BLaER1 (cell line): ENCODE measurements at regions not wholly inside any gene's neighbourhood (a gene's known extent, or its start where the extent isn't known, plus 50 kb on each side); places are given as distances from the start of the nearest gene placed in this dataset.
A peak's percentile ranks its signal among the peaks of the same experiment; 100 is the strongest.

Experiments
- H3K27ac ChIP-seq: shearing (Covaris generic); formaldehyde crosslinking; 2 replicates; pipeline ENCODE4 v1.8.1; 2022
- H3K27me3 ChIP-seq: shearing (Covaris generic); formaldehyde crosslinking; 2 replicates; pipeline ENCODE4 v1.8.1; 2022
- H3K36me3 ChIP-seq: shearing (Covaris generic); formaldehyde crosslinking; 2 replicates; pipeline ENCODE4 v1.8.1; 2022
- H3K4me1 ChIP-seq: shearing (Covaris generic); formaldehyde crosslinking; 2 replicates; pipeline ENCODE4 v1.8.1; 2022
- H3K4me2 ChIP-seq: shearing (Covaris generic); formaldehyde crosslinking; 2 replicates; pipeline ENCODE4 v1.8.1; 2022
- H3K4me3 ChIP-seq: shearing (Covaris generic); formaldehyde crosslinking; 2 replicates; pipeline ENCODE4 v1.8.1; 2022
- H3K9ac ChIP-seq: shearing (Covaris generic); formaldehyde crosslinking; 2 replicates; pipeline ENCODE4 v1.8.1; 2022
- H3K9me3 ChIP-seq: shearing (Covaris generic); formaldehyde crosslinking; 2 replicates; pipeline ENCODE4 v1.8.1; 2022
- H4K20me1 ChIP-seq: shearing (Covaris generic); formaldehyde crosslinking; 2 replicates; pipeline ENCODE4 v1.8.1; 2022
- Cebpa-rat ChIP-seq: shearing (Covaris generic); IDR thresholded peaks from 2 replicates; pipeline ENCODE4 v1.8.1; 2022

GRCh38 chr6:140867336-140867735 is 1265.4 kb upstream of the GJE1 start:
- Histone ChIP-seq H3K36me3 (no peaks in the 10 kb centered on the region), H3K4me1 (peaks cover 11% of the 10 kb centered on the region), H3K9ac (no peak overlapping the region), H3K4me3 (no peak overlapping the region), H4K20me1 (no peaks in the 10 kb centered on the region), H3K9me3 (peaks cover 8% of the 10 kb centered on the region; the same call in 1 of the 2 replicates), H3K4me2 (peak overlapping the region; percentile 31; the same call in 1 of the 2 replicates), H3K27me3 (no peaks in the 10 kb centered on the region), H3K27ac (no peak overlapping the region)
- no peak for TF ChIP-seq Cebpa-rat

GRCh38 chr6:140858381-140858971 is 1274.2 kb upstream of the GJE1 start:
- no peak for TF ChIP-seq Cebpa-rat
- no peaks in the 10 kb centered on the region for H3K4me1 ChIP-seq
- H3K4me2 ChIP-seq = no peak overlapping the region
- no peaks in the 10 kb centered on the region for H3K27me3 ChIP-seq
- H3K27ac ChIP-seq = no peak overlapping the region
- no peaks in the 10 kb centered on the region for H3K36me3 ChIP-seq
- no peak overlapping the region for H3K4me3 ChIP-seq
- no peaks in the 10 kb centered on the region for H4K20me1 ChIP-seq
- H3K9ac ChIP-seq = no peak overlapping the region
- no peaks in the 10 kb centered on the region for H3K9me3 ChIP-seq

GRCh38 chr6:140857739-140858380 is 1274.9 kb upstream of the GJE1 start:
- Histone ChIP-seq H3K9ac (no peak overlapping the region), H3K9me3 (no peaks in the 10 kb centered on the region), H3K27ac (no peak overlapping the region), H3K27me3 (no peaks in the 10 kb centered on the region), H3K4me2 (no peak overlapping the region), H3K4me1 (no peaks in the 10 kb centered on the region), H3K4me3 (no peak overlapping the region), H3K36me3 (no peaks in the 10 kb centered on the region), H4K20me1 (no peaks in the 10 kb centered on the region)
- TF ChIP-seq Cebpa-rat = no peak

- no peak overlapping the region for H3K4me3 ChIP-seq
- no peak for TF ChIP-seq Cebpa-rat
- H3K4me2 ChIP-seq = no peak overlapping the region
- no peaks in the 10 kb centered on the region for H3K27me3 ChIP-seq
- H3K36me3 ChIP-seq = no peaks in the 10 kb centered on the region
- no peaks in the 10 kb centered on the region for H3K9me3 ChIP-seq
- H3K4me1 ChIP-seq = no peaks in the 10 kb centered on the region
- H3K9ac ChIP-seq = no peak overlapping the region
- no peaks in the 10 kb centered on the region for H4K20me1 ChIP-seq
- H3K27ac ChIP-seq = no peak overlapping the region
These were observed 1277.2 kb upstream of the GJE1 start for GRCh38 chr6:140855520-140855919.

- H3K4me1 ChIP-seq = no peaks in the 10 kb centered on the region
- no peak overlapping the region for H3K27ac ChIP-seq
- no peak overlapping the region for H3K4me2 ChIP-seq
- TF ChIP-seq Cebpa-rat = no peak
- no peak overlapping the region for H3K9ac ChIP-seq
- H3K9me3 ChIP-seq = no peaks in the 10 kb centered on the region
- no peaks in the 10 kb centered on the region for H4K20me1 ChIP-seq
- H3K27me3 ChIP-seq = no peaks in the 10 kb centered on the region
- H3K4me3 ChIP-seq = no peak overlapping the region
- no peaks in the 10 kb centered on the region for H3K36me3 ChIP-seq
These were observed 1278.4 kb upstream of the GJE1 start for GRCh38 chr6:140854318-140854717.

DNA sequence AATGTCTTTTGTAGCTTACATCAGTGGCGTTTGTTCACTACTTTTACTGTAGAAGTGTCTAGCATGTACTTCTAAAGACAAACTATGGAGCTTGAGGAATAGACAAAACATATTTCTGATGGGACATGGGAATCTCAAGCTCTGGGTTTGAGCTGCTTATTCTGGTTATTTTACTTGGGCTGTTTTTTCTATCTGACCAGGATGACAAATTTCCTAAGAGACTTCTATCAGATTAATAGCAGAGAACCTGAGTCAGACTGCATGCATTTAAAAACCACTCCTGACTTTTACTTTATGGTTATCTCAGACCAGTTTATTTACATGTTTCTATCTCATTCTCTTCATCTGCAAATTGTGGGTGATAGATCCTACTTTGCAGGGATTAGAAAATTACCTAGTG is 1282.3 kb upstream of the GJE1 start:
- H3K27ac ChIP-seq = no peak overlapping the region
- no peak overlapping the region for H3K4me3 ChIP-seq
- no peaks in the 10 kb centered on the region for H4K20me1 ChIP-seq
- H3K4me2 ChIP-seq = no peak overlapping the region
- H3K9me3 ChIP-seq = no peaks in the 10 kb centered on the region
- no peak for TF ChIP-seq Cebpa-rat
- H3K9ac ChIP-seq = no peak overlapping the region
- no peaks in the 10 kb centered on the region for H3K36me3 ChIP-seq
- H3K27me3 ChIP-seq = no peaks in the 10 kb centered on the region
- H3K4me1 ChIP-seq = no peaks in the 10 kb centered on the region

- H3K4me1 ChIP-seq = no peaks in the 10 kb centered on the region
- H3K4me3 ChIP-seq = no peak overlapping the region
- H3K27ac ChIP-seq = no peak overlapping the region
- no peaks in the 10 kb centered on the region for H4K20me1 ChIP-seq
- TF ChIP-seq Cebpa-rat = no peak
- no peaks in the 10 kb centered on the region for H3K27me3 ChIP-seq
- H3K36me3 ChIP-seq = no peaks in the 10 kb centered on the region
- H3K9ac ChIP-seq = no peak overlapping the region
- no peaks in the 10 kb centered on the region for H3K9me3 ChIP-seq
- no peak overlapping the region for H3K4me2 ChIP-seq
These were observed 1283.3 kb upstream of the GJE1 start for GRCh38 chr6:140849456-140849855.

DNA sequence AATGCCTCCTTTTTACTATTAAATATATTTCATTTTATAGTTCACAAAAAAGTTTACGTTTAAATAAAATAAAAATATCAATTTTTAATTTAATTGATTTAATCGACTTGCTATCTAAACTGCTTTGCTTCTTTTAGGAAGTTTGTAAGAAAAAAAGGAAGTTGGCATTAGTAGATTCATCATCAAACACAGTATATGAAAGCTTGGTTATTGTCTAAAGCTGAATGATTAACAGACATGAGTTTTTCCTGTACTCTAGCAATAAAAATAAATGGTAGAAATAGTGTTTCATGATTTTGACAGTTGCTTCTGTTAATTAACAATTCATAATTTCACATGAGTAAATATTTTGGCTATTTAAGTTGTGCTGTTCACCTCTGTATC is 1285.5 kb upstream of the GJE1 start:
- H3K9me3 ChIP-seq = no peaks in the 10 kb centered on the region
- no peak overlapping the region for H3K4me3 ChIP-seq
- no peaks in the 10 kb centered on the region for H3K36me3 ChIP-seq
- no peaks in the 10 kb centered on the region for H3K27me3 ChIP-seq
- H3K4me2 ChIP-seq = no peak overlapping the region
- no peaks in the 10 kb centered on the region for H4K20me1 ChIP-seq
- no peak for TF ChIP-seq Cebpa-rat
- no peaks in the 10 kb centered on the region for H3K4me1 ChIP-seq
- no peak overlapping the region for H3K27ac ChIP-seq
- no peak overlapping the region for H3K9ac ChIP-seq

GRCh38 chr6:140846503-140847261 is 1286.0 kb upstream of the GJE1 start:
- Histone ChIP-seq H3K27ac (no peak overlapping the region), H3K4me2 (no peak overlapping the region), H3K36me3 (no peaks in the 10 kb centered on the region), H3K9me3 (no peaks in the 10 kb centered on the region), H3K27me3 (no peaks in the 10 kb centered on the region), H4K20me1 (no peaks in the 10 kb centered on the region), H3K4me3 (no peak overlapping the region), H3K4me1 (no peaks in the 10 kb centered on the region), H3K9ac (no peak overlapping the region)
- no peak for TF ChIP-seq Cebpa-rat

GRCh38 chr6:140845701-140846100 is 1287.0 kb upstream of the GJE1 start:
- Histone ChIP-seq H3K9me3 (no peaks in the 10 kb centered on the region), H3K27ac (no peak overlapping the region), H3K9ac (no peak overlapping the region), H3K4me1 (no peaks in the 10 kb centered on the region), H3K27me3 (no peaks in the 10 kb centered on the region), H3K4me3 (no peak overlapping the region), H4K20me1 (no peaks in the 10 kb centered on the region), H3K4me2 (no peak overlapping the region), H3K36me3 (no peaks in the 10 kb centered on the region)
- TF ChIP-seq Cebpa-rat = no peak
